Prostate gland (tissue), 2 donors: ENCODE measurements at regions not wholly inside any gene's neighbourhood (a gene's known extent, or its start where the extent isn't known, plus 50 kb on each side); places are given as distances from the start of the nearest gene placed in this dataset.

Experiments used
- DNase-seq: peaks from one replicate; pipeline ENCODE4 v3.0.0-alpha.2; 2019; ENCODE audit warnings: low spot score
- H3K27ac ChIP-seq, 2 donors: fragments of 200-600 bp; sonication (generic); 2 replicates each; pipeline ENCODE4 v1.5.1; 2017 to 2019
- H3K27me3 ChIP-seq: fragments of 200-600 bp; sonication (generic); replicated peaks from 2 replicates; pipeline ENCODE4 v1.5.1; 2019; ENCODE audit not compliant: insufficient read depth
- H3K36me3 ChIP-seq, 2 donors: fragments of 200-600 bp; sonication (generic); 1 replicate in 1 of 2; 2 replicates in 1 of 2; pipeline versions ENCODE4 v1.5.1 to v1.8.1; 2017 to 2019
- H3K4me1 ChIP-seq: fragments of 200-600 bp; sonication (generic); replicated peaks from 2 replicates; pipeline ENCODE4 v1.5.1; 2019
- H3K4me3 ChIP-seq, 2 donors: fragments of 200-600 bp; sonication (generic); 2 replicates each; pipeline ENCODE4 v1.5.1; 2017 to 2019
- H3K9me3 ChIP-seq: fragments of 200-600 bp; sonication (generic); 2 replicates; pipeline ENCODE4 v1.5.1; 2017
- POLR2A ChIP-seq: fragments of 450-650 bp; IDR thresholded peaks from one replicate; pipeline ENCODE4 v1.6.1; 2016; ENCODE audit warnings: antibody characterized with exemption, mild to moderate bottlenecking
- POLR2AphosphoS5 ChIP-seq: sonication (generic); formaldehyde crosslinking; IDR thresholded peaks from one replicate; pipeline ENCODE4 v1.6.1; 2017; ENCODE audit warnings: antibody characterized with exemption
- WGBS: methylation state at CpG from one replicate; pipeline ENCODE4 v1.1.5; 2018; 5-methylcytosine and 5-hydroxymethylcytosine counted together
- intact Hi-C: fragments of 100-400 bp; cut with DNase I; formaldehyde crosslinking; loops from one replicate; pipeline ENCODE4 v1.14.2; 2022
- TF ChIP-seq, protein P1 (sequence below), 4 experiments: fragments of 200-600 bp in 2 of 4; fragments of 450-650 bp in 2 of 4; sonication (generic) in 2 of 4; IDR thresholded peaks; 1 replicate in 3 of 4; 2 replicates in 1 of 4; pipeline ENCODE4 v1.5.1; 2016 to 2019; ENCODE audit warnings: antibody characterized with exemption in 4 of 4, mild to moderate bottlenecking in 2 of 4, moderate library complexity in 2 of 4

DNA sequence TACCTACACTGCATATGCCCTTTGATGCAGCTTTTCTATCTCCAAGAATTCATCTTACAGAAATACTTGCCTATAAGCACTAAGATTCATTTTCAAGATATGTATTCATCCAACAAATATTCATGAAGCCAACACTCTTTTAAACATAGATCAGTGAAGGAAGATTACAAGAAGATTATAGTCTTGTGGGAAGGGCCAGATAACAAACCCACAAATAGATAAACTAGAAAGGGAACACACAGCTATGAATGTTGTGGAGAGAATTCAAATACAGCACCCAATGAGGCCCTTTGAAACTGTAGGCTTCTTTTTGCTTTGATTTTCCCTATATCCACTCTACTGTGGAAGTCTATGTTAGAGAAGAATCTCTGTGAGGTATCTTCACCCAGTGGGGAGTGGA lies 186.7 kb upstream of the RBMS1 start:
- intact Hi-C loops = no loop called here
- TF ChIP-seq, protein P1, sequence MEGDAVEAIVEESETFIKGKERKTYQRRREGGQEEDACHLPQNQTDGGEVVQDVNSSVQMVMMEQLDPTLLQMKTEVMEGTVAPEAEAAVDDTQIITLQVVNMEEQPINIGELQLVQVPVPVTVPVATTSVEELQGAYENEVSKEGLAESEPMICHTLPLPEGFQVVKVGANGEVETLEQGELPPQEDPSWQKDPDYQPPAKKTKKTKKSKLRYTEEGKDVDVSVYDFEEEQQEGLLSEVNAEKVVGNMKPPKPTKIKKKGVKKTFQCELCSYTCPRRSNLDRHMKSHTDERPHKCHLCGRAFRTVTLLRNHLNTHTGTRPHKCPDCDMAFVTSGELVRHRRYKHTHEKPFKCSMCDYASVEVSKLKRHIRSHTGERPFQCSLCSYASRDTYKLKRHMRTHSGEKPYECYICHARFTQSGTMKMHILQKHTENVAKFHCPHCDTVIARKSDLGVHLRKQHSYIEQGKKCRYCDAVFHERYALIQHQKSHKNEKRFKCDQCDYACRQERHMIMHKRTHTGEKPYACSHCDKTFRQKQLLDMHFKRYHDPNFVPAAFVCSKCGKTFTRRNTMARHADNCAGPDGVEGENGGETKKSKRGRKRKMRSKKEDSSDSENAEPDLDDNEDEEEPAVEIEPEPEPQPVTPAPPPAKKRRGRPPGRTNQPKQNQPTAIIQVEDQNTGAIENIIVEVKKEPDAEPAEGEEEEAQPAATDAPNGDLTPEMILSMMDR (IDR thresholded peaks at IDR 0.05) = no peak
- no peak for TF ChIP-seq POLR2A
- TF ChIP-seq POLR2AphosphoS5 = no peak
- Histone ChIP-seq H3K4me1 (no peaks in the 10 kb centered on the region), H3K9me3 (no peaks in the 10 kb centered on the region), H3K4me3 (no peak overlapping the region), H3K27me3 (no peaks in the 10 kb centered on the region), H3K36me3 (no peaks in the 10 kb centered on the region), H3K27ac (no peak overlapping the region)
- DNase-seq = no peak

DNA sequence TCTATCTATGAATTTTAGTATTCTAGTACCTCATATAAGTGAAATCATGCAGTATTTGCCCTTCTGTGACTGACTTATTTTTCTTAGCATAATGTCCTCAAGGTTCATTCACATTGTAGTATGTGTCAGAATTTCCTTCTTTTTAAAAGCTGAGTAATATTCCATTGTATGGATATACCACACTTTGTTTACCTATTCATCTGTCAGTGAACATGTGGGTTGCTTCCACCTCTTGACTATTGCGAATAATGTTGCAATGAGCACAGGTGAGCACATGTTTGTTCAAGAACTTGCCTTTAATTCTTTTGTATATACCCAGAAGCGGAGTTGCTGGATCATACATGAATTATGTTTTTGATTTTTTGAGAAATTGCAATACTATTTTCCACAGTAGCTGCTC lies 187.4 kb upstream of the RBMS1 start:
- 99% methylated on average over 2 of the region's 2 CpGs for WGBS
- no peaks in the 10 kb centered on the region for H3K4me1 ChIP-seq
- H3K36me3 ChIP-seq = no peaks in the 10 kb centered on the region
- no peaks in the 10 kb centered on the region for H3K9me3 ChIP-seq
- no peak overlapping the region for H3K27ac ChIP-seq
- intact Hi-C loops = no loop called here
- no peak overlapping the region for H3K4me3 ChIP-seq
- no peak for DNase-seq
- H3K27me3 ChIP-seq = no peaks in the 10 kb centered on the region
- TF ChIP-seq, protein P1 (IDR thresholded peaks at IDR 0.05) = no peak
- TF ChIP-seq POLR2A (no peak), POLR2AphosphoS5 (no peak)

DNA sequence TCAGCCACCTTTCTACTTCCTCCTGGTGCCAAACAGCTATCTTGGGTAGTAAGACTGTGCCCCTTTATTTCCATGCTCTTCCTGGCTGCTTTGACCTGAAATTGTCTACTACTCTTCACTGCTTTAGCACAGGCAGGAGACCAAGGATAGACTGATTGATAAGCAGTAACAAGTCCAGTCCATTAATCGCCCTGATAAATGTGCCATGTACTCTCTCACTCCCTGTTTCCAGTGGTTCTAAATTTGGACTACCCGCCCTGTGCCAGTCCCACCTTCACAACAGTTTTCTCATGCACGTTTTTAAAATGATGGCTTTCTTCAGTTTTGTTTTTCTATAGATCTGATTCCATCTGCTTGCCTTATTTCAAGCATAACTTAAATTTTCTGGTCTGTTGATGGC lies 189.6 kb upstream of the RBMS1 start:
- no peaks in the 10 kb centered on the region for H3K27me3 ChIP-seq
- WGBS = 94% methylated on average over 3 of the region's 3 CpGs

DNA sequence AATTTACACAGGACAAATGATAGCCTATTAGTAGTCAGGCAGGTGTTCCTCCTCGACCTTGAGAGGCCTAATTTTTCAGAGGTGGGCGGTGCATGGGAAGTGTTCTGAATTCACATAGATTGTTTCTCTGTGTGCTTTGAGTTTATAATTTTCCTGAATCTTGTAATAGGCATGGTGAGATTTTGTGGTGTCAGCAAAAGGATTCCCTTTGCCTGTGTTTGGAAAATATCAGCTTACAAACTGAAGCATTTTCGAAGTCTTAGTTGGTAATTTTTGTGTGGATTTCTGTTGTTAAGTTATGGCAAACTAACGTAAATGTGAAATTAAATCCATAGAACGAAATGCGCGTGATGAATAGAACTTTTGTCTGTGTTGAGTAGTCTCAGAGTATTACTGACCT lies 194.0 kb upstream of the RBMS1 start:
- TF ChIP-seq POLR2A (no peak), POLR2AphosphoS5 (no peak)
- TF ChIP-seq, protein P1 (IDR thresholded peaks at IDR 0.05) = no peak
- H3K9me3 ChIP-seq = no peaks in the 10 kb centered on the region
- 85% methylated on average over 7 of the region's 7 CpGs for WGBS
- no peaks in the 10 kb centered on the region for H3K4me1 ChIP-seq
- H3K4me3 ChIP-seq = no peak overlapping the region
- DNase-seq = no peak
- H3K36me3 ChIP-seq = no peaks in the 10 kb centered on the region
- no peak overlapping the region for H3K27ac ChIP-seq
- no peaks in the 10 kb centered on the region for H3K27me3 ChIP-seq
- intact Hi-C loops = no loop called here

More for the DNA sequence above, 189.6 kb upstream of the RBMS1 start:
- Histone ChIP-seq H3K27ac (no peak overlapping the region), H3K4me3 (no peak overlapping the region), H3K9me3 (no peaks in the 10 kb centered on the region), H3K4me1 (no peaks in the 10 kb centered on the region), H3K36me3 (no peaks in the 10 kb centered on the region)
- TF ChIP-seq POLR2AphosphoS5 (no peak), POLR2A (no peak)
- TF ChIP-seq, protein P1 (IDR thresholded peaks at IDR 0.05) = no peak
- intact Hi-C loops = no loop called here
- DNase-seq = no peak

GRCh38 chr2:160689441-160689840 lies 195.8 kb upstream of the RBMS1 start:
- no peak for DNase-seq
- intact Hi-C loops = no loop called here
- 94% methylated on average over 1 of the region's 1 CpG for WGBS

More at GRCh38 chr2:160689441-160689840, 195.8 kb upstream of the RBMS1 start:
- no peaks in the 10 kb centered on the region for H3K27me3 ChIP-seq
- H3K27ac ChIP-seq = no peak overlapping the region
- no peaks in the 10 kb centered on the region for H3K36me3 ChIP-seq
- no peak overlapping the region for H3K4me3 ChIP-seq
- H3K4me1 ChIP-seq = no peaks in the 10 kb centered on the region
- no peak for TF ChIP-seq POLR2A
- no peaks in the 10 kb centered on the region for H3K9me3 ChIP-seq
